T-cell (primary cell): ENCODE measurements at regions not wholly inside any gene's neighbourhood (a gene's known extent, or its start where the extent isn't known, plus 50 kb on each side); places are given as distances from the start of the nearest gene placed in this dataset.

ENCODE experiments used
- ATAC-seq, 4 experiments: fragments of 200-7000 bp in 3 of 4; fragments of 150-1000 bp in 1 of 4; cut with Tn5 transposase; replicated peaks in 1 of 4; 1 replicate in 3 of 4; 2 replicates in 1 of 4; pipeline ENCODE4 v1.10.0; 2021; ENCODE audit warnings: moderate library complexity in 3 of 4, mild to moderate bottlenecking in 2 of 4, moderate number of reproducible peaks in 1 of 4
- CTCF ChIA-PET, 2 donors: fragments of 300-600 bp; sonication (Branson Sonifier 250); formaldehyde crosslinking; loops; one replicate each; lab custom pipeline; 2022; ENCODE audit warnings: antibody characterized with exemption in 2 of 2; lab: Charles Lee
- POLR2A ChIA-PET, 2 donors: fragments of 300-600 bp; sonication (Branson Sonifier 250); formaldehyde crosslinking; loops; one replicate each; lab custom pipeline; 2022; ENCODE audit warnings: antibody characterized with exemption in 2 of 2; lab: Charles Lee
- DNase-seq, 35 experiments: peaks; one replicate each; pipeline versions ENCODE4 v3.0.0 to v3.0.0-alpha.2; 2013 to 2023
- H3K27ac ChIP-seq: one replicate; pipeline ENCODE4 v1.5.1; 2013; ENCODE audit warnings: low read length
- H3K27me3 ChIP-seq, 2 experiments: replicated peaks in 1 of 2; 1 replicate in 1 of 2; 2 replicates in 1 of 2; pipeline versions ENCODE4 v1.6.1 to v1.7.0; 2013; ENCODE audit warnings: low read length in 1 of 2, mixed read lengths in 1 of 2; ENCODE audit not compliant: control insufficient read depth in 2 of 2, insufficient read depth in 2 of 2; ENCODE audit errors: extremely low read depth in 1 of 2
- H3K36me3 ChIP-seq, 2 donors: 1 replicate in 1 of 2; 2 replicates in 1 of 2; pipeline versions ENCODE4 v1.6.1 to v1.7.0; 2013; ENCODE audit warnings: low read length in 1 of 2; ENCODE audit not compliant: control insufficient read depth in 2 of 2, insufficient read depth in 1 of 2; ENCODE audit errors: extremely low read depth in 1 of 2
- H3K4me1 ChIP-seq, 2 experiments: 1 replicate in 1 of 2; 2 replicates in 1 of 2; pipeline versions ENCODE4 v1.6.1 to v1.7.0; 2013; ENCODE audit warnings: low read length in 2 of 2, mixed read lengths in 1 of 2; ENCODE audit not compliant: insufficient read depth in 2 of 2, control insufficient read depth in 1 of 2; ENCODE audit errors: extremely low read depth in 1 of 2
- H3K4me3 ChIP-seq, 2 donors: 1 replicate in 1 of 2; 2 replicates in 1 of 2; pipeline versions ENCODE4 v1.5.1 to v1.7.0; 2013; ENCODE audit warnings: mild to moderate bottlenecking in 2 of 2, low read length in 1 of 2, moderate library complexity in 1 of 2; ENCODE audit not compliant: control insufficient read depth in 1 of 2; ENCODE audit errors: extremely low read depth in 1 of 2
- H3K9me3 ChIP-seq: 2 replicates; pipeline ENCODE4 v1.7.0; 2013
- H3K27ac Mint-ChIP-seq, 2 donors: one replicate each; pipeline ENCODE4 v1.8.0; 2020 to 2021; ENCODE audit warnings: mild to moderate bottlenecking in 2 of 2, mixed read lengths in 2 of 2
- H3K27me3 Mint-ChIP-seq, 2 donors: one replicate each; pipeline ENCODE4 v1.8.0; 2021 to 2022; ENCODE audit warnings: mixed read lengths in 2 of 2
- H3K36me3 Mint-ChIP-seq: one replicate; pipeline ENCODE4 v1.8.0; 2021; ENCODE audit warnings: mixed read lengths
- H3K4me1 Mint-ChIP-seq, 3 donors: one replicate each; pipeline ENCODE4 v1.8.0; 2020 to 2022; ENCODE audit warnings: mixed read lengths in 3 of 3, mild to moderate bottlenecking in 1 of 3
- H3K4me3 Mint-ChIP-seq, 3 donors: one replicate each; pipeline ENCODE4 v1.8.0; 2020 to 2022; ENCODE audit warnings: mild to moderate bottlenecking in 3 of 3, mixed read lengths in 3 of 3, moderate library complexity in 3 of 3
- H3K9me3 Mint-ChIP-seq, 3 donors: one replicate each; pipeline ENCODE4 v1.8.0; 2020 to 2022; ENCODE audit warnings: mixed read lengths in 3 of 3
- WGBS: methylation state at CpG from one replicate; pipeline ENCODE4 v1.1.5; 2013; ENCODE audit warnings: missing lambda C conversion rate; ENCODE audit not compliant: insufficient coverage; 5-methylcytosine and 5-hydroxymethylcytosine counted together

DNA sequence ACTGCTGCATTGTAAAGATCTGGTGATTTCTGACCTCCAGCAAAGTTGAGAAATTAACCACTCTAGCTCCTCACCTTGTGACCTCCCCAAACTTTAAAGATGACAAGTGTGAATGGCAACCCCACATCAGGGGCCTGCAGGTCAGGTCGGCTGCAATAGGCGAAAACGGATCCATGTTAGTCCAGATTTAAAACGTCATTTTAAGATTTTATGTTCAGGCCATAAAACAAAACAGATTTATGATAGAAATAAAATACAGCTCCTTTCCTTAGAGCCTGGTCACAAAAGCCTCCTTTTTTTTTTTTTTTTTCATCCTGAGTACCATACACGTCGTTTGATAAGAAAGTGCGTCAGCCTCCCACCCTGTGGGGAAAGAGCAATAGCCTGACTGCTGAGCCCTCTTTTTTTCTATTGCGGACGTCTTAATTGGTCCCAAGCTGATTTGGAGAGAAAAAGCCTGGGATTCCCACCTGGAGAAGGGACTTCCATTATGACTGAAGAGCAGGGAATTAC lies 519.2 kb upstream of the NOX3 start:
- Mint-ChIP-seq H3K36me3 (no peaks in the 10 kb centered on the region), H3K9me3 (no peaks in the 10 kb centered on the region), H3K4me3 (peak overlapping the region; percentile 17 to 85 (median 25)), H3K27me3 (no peaks in the 10 kb centered on the region), H3K4me1 (peaks cover 25 to 38% (median 26%) of the 10 kb centered on the region in 3 donors), H3K27ac (no peak overlapping the region)
- no peaks in the 10 kb centered on the region for H3K27me3 ChIP-seq
- DNase-seq (no peak), ATAC-seq (no peak)
- H3K36me3 ChIP-seq, result no peaks in the 10 kb centered on the region
- no peak overlapping the region for H3K27ac ChIP-seq
- CTCF ChIA-PET, result no interaction called here
- POLR2A ChIA-PET, result no interaction called here
- H3K9me3 ChIP-seq, result no peaks in the 10 kb centered on the region
- WGBS, result 89% methylated on average over 3 of the region's 9 CpGs
- H3K4me3 ChIP-seq, result no peak overlapping the region
- peaks cover 3 to 7% of the 10 kb centered on the region in 2 experiments for H3K4me1 ChIP-seq

GRCh38 chr6:155974359-155974758 lies 518.7 kb upstream of the NOX3 start:
- H3K27ac Mint-ChIP-seq, result peak overlapping the region in 1 of 2 donors; percentile 90
- H3K9me3 Mint-ChIP-seq, result no peaks in the 10 kb centered on the region
- H3K27me3 Mint-ChIP-seq, result no peaks in the 10 kb centered on the region
- ATAC-seq (no peak), DNase-seq (no peak)
- Histone ChIP-seq H3K27me3 (no peaks in the 10 kb centered on the region), H3K9me3 (no peaks in the 10 kb centered on the region), H3K27ac (no peak overlapping the region), H3K4me3 (no peak overlapping the region), H3K4me1 (peaks cover 3 to 7% of the 10 kb centered on the region in 2 experiments), H3K36me3 (no peaks in the 10 kb centered on the region)
- H3K4me3 Mint-ChIP-seq, result peak overlapping the region; percentile 25 to 85 (median 78)
- CTCF ChIA-PET, result no interaction called here
- peaks cover 25 to 38% (median 26%) of the 10 kb centered on the region in 3 donors for H3K4me1 Mint-ChIP-seq
- no peaks in the 10 kb centered on the region for H3K36me3 Mint-ChIP-seq
- 94% methylated on average over 9 of the region's 17 CpGs for WGBS
- POLR2A ChIA-PET, result interaction anchor here in 1 of 2 donors (0.6 kb wide), 1 partner anchor 123 kb away, joined by 4 read pairs; no protein-coding TSS in a partner anchor

- peak in 2 of 4 experiments; percentile 29 to 82 for ATAC-seq
- Histone ChIP-seq H3K27ac (no peak overlapping the region), H3K4me3 (no peak overlapping the region), H3K27me3 (no peaks in the 10 kb centered on the region), H3K36me3 (no peaks in the 10 kb centered on the region), H3K4me1 (peaks cover 3 to 7% of the 10 kb centered on the region in 2 experiments), H3K9me3 (no peaks in the 10 kb centered on the region)
- H3K27me3 Mint-ChIP-seq, result no peaks in the 10 kb centered on the region
- CTCF ChIA-PET, result no interaction called here
- H3K36me3 Mint-ChIP-seq, result no peaks in the 10 kb centered on the region
- peaks cover 25 to 38% (median 26%) of the 10 kb centered on the region in 3 donors for H3K4me1 Mint-ChIP-seq
- POLR2A ChIA-PET, result no interaction called here
- no peaks in the 10 kb centered on the region for H3K9me3 Mint-ChIP-seq
- peak overlapping the region; percentile 5 to 72 for H3K27ac Mint-ChIP-seq
- peak overlapping the region in 2 of 3 donors; percentile 15 to 38 for H3K4me3 Mint-ChIP-seq
- DNase-seq, result peak in 1 of 35 experiments; percentile 29
- 54% methylated on average over 2 of the region's 7 CpGs for WGBS
Measured at GRCh38 chr6:155970876-155971708, 515.5 kb upstream of the NOX3 start.

GRCh38 chr6:155970472-155970871 lies 514.8 kb upstream of the NOX3 start:
- Histone ChIP-seq H3K4me3 (no peak overlapping the region), H3K4me1 (peaks cover 3 to 7% of the 10 kb centered on the region in 2 experiments), H3K27ac (no peak overlapping the region), H3K27me3 (no peaks in the 10 kb centered on the region), H3K36me3 (no peaks in the 10 kb centered on the region), H3K9me3 (no peaks in the 10 kb centered on the region)
- no peaks in the 10 kb centered on the region for H3K9me3 Mint-ChIP-seq
- CTCF ChIA-PET, result no interaction called here
- ATAC-seq (no peak), DNase-seq (no peak)
- POLR2A ChIA-PET, result no interaction called here
- H3K27ac Mint-ChIP-seq, result no peak overlapping the region
- H3K27me3 Mint-ChIP-seq, result no peaks in the 10 kb centered on the region
- peaks cover 25 to 38% (median 26%) of the 10 kb centered on the region in 3 donors for H3K4me1 Mint-ChIP-seq
- H3K4me3 Mint-ChIP-seq, result peak overlapping the region in 1 of 3 donors; percentile 38
- no peaks in the 10 kb centered on the region for H3K36me3 Mint-ChIP-seq

DNA sequence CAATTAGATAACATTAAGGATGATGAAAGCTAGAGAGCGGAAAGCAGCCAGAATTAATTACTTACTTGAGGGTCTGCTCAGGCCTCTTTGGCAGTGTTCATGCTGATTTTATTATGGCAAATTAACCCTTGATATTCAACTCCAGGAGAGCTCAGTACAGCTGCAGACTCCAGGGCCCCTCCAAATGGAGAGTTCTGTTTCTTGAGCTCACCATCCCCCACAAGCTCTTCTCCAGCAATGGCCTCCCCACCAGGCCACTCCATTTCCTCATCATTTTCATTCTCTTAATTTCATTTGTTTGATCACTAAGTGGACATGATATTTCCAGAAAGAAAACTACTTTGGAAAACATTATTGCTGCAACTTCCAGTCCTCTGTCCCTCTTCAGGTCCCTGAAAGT lies 513.3 kb upstream of the NOX3 start:
- H3K36me3 ChIP-seq, result no peaks in the 10 kb centered on the region
- H3K9me3 ChIP-seq, result no peaks in the 10 kb centered on the region
- no peak overlapping the region for H3K27ac Mint-ChIP-seq
- no peaks in the 10 kb centered on the region for H3K27me3 Mint-ChIP-seq
- no peak overlapping the region for H3K4me3 ChIP-seq
- ChIA-PET POLR2A (no interaction called here), CTCF (interaction anchor here in 1 of 2 donors (0.6 kb wide), 1 partner anchor 1293 kb away, joined by 3 read pairs; no protein-coding TSS in a partner anchor)
- no peaks in the 10 kb centered on the region for H3K9me3 Mint-ChIP-seq
- H3K27ac ChIP-seq, result no peak overlapping the region
- H3K4me1 Mint-ChIP-seq, result peaks cover 24 to 37% (median 26%) of the 10 kb centered on the region in 3 donors
- DNase-seq, result no peak
- H3K4me1 ChIP-seq, result peaks cover 3 to 4% of the 10 kb centered on the region in 2 experiments
- no CpG with 5 or more reads among the region's 1 CpG for WGBS
- no peaks in the 10 kb centered on the region for H3K27me3 ChIP-seq
- H3K4me3 Mint-ChIP-seq, result no peak overlapping the region
- no peaks in the 10 kb centered on the region for H3K36me3 Mint-ChIP-seq
- no peak for ATAC-seq

GRCh38 chr6:155967322-155967721 lies 511.7 kb upstream of the NOX3 start:
- no peaks in the 10 kb centered on the region for H3K36me3 Mint-ChIP-seq
- no peak for DNase-seq
- no peaks in the 10 kb centered on the region for H3K27me3 ChIP-seq
- H3K9me3 ChIP-seq, result no peaks in the 10 kb centered on the region
- H3K4me3 ChIP-seq, result no peak overlapping the region
- H3K27me3 Mint-ChIP-seq, result no peaks in the 10 kb centered on the region
- CTCF ChIA-PET, result no interaction called here
- POLR2A ChIA-PET, result no interaction called here
- H3K4me1 ChIP-seq, result peaks cover 3 to 4% of the 10 kb centered on the region in 2 experiments
- no peak overlapping the region for H3K27ac Mint-ChIP-seq
- no peak for ATAC-seq
- no CpG with 5 or more reads among the region's 3 CpGs for WGBS
- H3K9me3 Mint-ChIP-seq, result no peaks in the 10 kb centered on the region
- peaks cover 15 to 23% (median 18%) of the 10 kb centered on the region in 3 donors for H3K4me1 Mint-ChIP-seq
- H3K27ac ChIP-seq, result no peak overlapping the region
- no peak overlapping the region for H3K4me3 Mint-ChIP-seq
- H3K36me3 ChIP-seq, result no peaks in the 10 kb centered on the region
